ENCODE measurements at regions not wholly inside any gene's neighbourhood (a gene's known extent, or its start where the extent isn't known, plus 50 kb on each side); places are given as distances from the start of the nearest gene placed in this dataset.

GRCh38 chr20:57048027-57048869 is 218.2 kb downstream of the BMP7 start:
- no peak overlapping the region for H3K4me3 Mint-ChIP-seq (ENCODE audit: unreplicated experiment)
- no peak overlapping the region for H3K27ac Mint-ChIP-seq (ENCODE audit: unreplicated experiment)
- H3K4me1 Mint-ChIP-seq (ENCODE audit: low read depth, unreplicated experiment): peaks cover 10% of the 10 kb centered on the region
- no peaks in the 10 kb centered on the region for H3K9me3 Mint-ChIP-seq (ENCODE audit: unreplicated experiment)
- peaks cover 4% of the 10 kb centered on the region for H3K27me3 Mint-ChIP-seq (ENCODE audit: unreplicated experiment)
- no peaks in the 10 kb centered on the region for H3K36me3 Mint-ChIP-seq (ENCODE audit: unreplicated experiment)
- DNase-seq: peak; percentile 76
- TF ChIP-seq, protein P1, sequence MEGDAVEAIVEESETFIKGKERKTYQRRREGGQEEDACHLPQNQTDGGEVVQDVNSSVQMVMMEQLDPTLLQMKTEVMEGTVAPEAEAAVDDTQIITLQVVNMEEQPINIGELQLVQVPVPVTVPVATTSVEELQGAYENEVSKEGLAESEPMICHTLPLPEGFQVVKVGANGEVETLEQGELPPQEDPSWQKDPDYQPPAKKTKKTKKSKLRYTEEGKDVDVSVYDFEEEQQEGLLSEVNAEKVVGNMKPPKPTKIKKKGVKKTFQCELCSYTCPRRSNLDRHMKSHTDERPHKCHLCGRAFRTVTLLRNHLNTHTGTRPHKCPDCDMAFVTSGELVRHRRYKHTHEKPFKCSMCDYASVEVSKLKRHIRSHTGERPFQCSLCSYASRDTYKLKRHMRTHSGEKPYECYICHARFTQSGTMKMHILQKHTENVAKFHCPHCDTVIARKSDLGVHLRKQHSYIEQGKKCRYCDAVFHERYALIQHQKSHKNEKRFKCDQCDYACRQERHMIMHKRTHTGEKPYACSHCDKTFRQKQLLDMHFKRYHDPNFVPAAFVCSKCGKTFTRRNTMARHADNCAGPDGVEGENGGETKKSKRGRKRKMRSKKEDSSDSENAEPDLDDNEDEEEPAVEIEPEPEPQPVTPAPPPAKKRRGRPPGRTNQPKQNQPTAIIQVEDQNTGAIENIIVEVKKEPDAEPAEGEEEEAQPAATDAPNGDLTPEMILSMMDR (IDR thresholded peaks at IDR 0.05; ENCODE audit: partially characterized antibody, unreplicated experiment): peak; percentile 83

- Mint-ChIP-seq H3K4me3 (ENCODE audit: unreplicated experiment) (no peak overlapping the region), H3K36me3 (ENCODE audit: unreplicated experiment) (peaks cover 5% of the 10 kb centered on the region), H3K9me3 (ENCODE audit: unreplicated experiment) (no peaks in the 10 kb centered on the region), H3K27ac (ENCODE audit: unreplicated experiment) (no peak overlapping the region), H3K4me1 (ENCODE audit: low read depth, unreplicated experiment) (peaks cover 5% of the 10 kb centered on the region), H3K27me3 (ENCODE audit: unreplicated experiment) (peaks cover 4% of the 10 kb centered on the region)
- TF ChIP-seq, protein P1 (IDR thresholded peaks at IDR 0.05; ENCODE audit: partially characterized antibody, unreplicated experiment): no peak
- no peak for DNase-seq
Observed at GRCh38 chr20:57049296-57049695, 217.1 kb downstream of the BMP7 start.

DNA sequence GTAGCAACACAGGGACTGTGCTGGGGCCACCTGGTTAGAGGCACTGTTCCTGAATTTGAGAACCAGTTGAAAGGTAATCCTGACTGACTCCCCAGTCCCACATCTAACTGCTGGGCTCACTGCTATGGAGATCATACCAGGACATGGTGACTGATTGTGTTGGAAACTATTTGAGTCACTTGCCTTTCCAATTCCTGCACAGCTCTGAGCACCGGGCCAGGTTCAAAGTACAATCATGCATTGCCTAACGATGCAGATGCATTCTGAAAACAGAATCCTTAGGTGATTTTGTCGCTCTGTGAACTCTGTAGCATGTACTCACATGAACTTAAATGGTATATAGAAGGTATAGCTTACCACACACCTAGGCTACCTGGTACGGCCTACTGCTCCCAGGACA is 215.3 kb downstream of the BMP7 start:
- Mint-ChIP-seq H3K27ac (ENCODE audit: unreplicated experiment) (no peak overlapping the region), H3K4me3 (ENCODE audit: unreplicated experiment) (no peak overlapping the region), H3K36me3 (ENCODE audit: unreplicated experiment) (peaks cover 5% of the 10 kb centered on the region), H3K9me3 (ENCODE audit: unreplicated experiment) (no peaks in the 10 kb centered on the region), H3K4me1 (ENCODE audit: low read depth, unreplicated experiment) (peaks cover 5% of the 10 kb centered on the region), H3K27me3 (ENCODE audit: unreplicated experiment) (peaks cover 2% of the 10 kb centered on the region)
- TF ChIP-seq, protein P1 (IDR thresholded peaks at IDR 0.05; ENCODE audit: partially characterized antibody, unreplicated experiment): no peak
- DNase-seq: no peak

- Mint-ChIP-seq H3K4me3 (ENCODE audit: unreplicated experiment) (no peak overlapping the region), H3K27me3 (ENCODE audit: unreplicated experiment) (no peaks in the 10 kb centered on the region), H3K9me3 (ENCODE audit: unreplicated experiment) (no peaks in the 10 kb centered on the region), H3K27ac (ENCODE audit: unreplicated experiment) (no peak overlapping the region), H3K36me3 (ENCODE audit: unreplicated experiment) (peaks cover 5% of the 10 kb centered on the region), H3K4me1 (ENCODE audit: low read depth, unreplicated experiment) (peaks cover 5% of the 10 kb centered on the region)
- TF ChIP-seq, protein P1 (IDR thresholded peaks at IDR 0.05; ENCODE audit: partially characterized antibody, unreplicated experiment): no peak
- no peak for DNase-seq
Observed at GRCh38 chr20:57053067-57053466, 213.4 kb downstream of the BMP7 start.

DNA sequence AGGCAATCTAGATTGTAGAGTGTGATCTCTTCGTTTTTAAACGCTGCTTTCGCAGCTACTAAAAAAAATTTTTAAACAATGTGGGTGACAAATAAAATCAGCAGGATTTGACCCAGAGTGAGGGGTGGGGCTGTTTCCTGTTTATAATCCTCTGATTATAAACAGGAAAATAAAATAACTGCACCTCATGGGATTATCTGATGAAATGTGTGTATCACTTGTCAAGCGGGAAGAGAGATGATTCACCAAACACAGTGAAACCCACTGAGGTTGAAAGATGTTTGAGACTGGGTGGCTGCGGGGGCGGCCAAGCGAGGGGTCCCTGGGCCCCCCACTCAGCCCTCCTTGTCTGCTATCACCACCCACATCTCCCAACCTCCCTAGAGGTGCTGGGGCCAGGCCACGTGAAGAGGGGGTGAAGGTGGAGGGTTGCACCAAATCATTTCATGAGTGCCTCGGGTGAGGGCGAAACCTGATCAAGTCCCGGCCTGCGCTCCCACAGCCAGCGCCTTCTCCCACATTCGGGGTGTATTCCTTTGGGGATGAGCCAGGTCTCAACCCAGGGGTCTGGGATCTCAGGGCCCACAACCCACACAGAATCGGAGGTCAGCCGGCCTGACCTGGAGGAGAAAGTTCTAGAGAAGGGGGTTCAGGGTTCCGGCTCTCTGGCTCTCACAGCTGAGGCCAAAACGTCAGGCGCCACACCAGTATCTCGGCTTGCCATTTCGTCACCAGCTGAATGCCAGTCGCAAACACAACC is 212.5 kb downstream of the BMP7 start:
- peaks cover 5% of the 10 kb centered on the region for H3K4me1 Mint-ChIP-seq (ENCODE audit: low read depth, unreplicated experiment)
- H3K4me3 Mint-ChIP-seq (ENCODE audit: unreplicated experiment): no peak overlapping the region
- H3K36me3 Mint-ChIP-seq (ENCODE audit: unreplicated experiment): peaks cover 5% of the 10 kb centered on the region
- H3K27me3 Mint-ChIP-seq (ENCODE audit: unreplicated experiment): no peaks in the 10 kb centered on the region
- DNase-seq: no peak
- H3K9me3 Mint-ChIP-seq (ENCODE audit: unreplicated experiment): no peaks in the 10 kb centered on the region
- no peak overlapping the region for H3K27ac Mint-ChIP-seq (ENCODE audit: unreplicated experiment)
- TF ChIP-seq, protein P1 (IDR thresholded peaks at IDR 0.05; ENCODE audit: partially characterized antibody, unreplicated experiment): no peak

Measured in glutamatergic neuron (in vitro differentiated cells).